DND-41 (cell line): ENCODE measurements at regions not wholly inside any gene's neighbourhood (a gene's known extent, or its start where the extent isn't known, plus 50 kb on each side); places are given as distances from the start of the nearest gene placed in this dataset.

Source experiments
- ATAC-seq: fragments of 200-7000 bp; cut with Tn5 transposase; 3 replicates; pipeline ENCODE4 v1.9.1; 2021; ENCODE audit warnings: low read depth; ENCODE audit not compliant: insufficient read depth
- DNase-seq: peaks from one replicate; pipeline ENCODE4 v3.0.0-alpha.2; 2020
- H2AFZ ChIP-seq: 2 replicates; pipeline ENCODE4 v1.6.0; 2012; ENCODE audit warnings: low read depth, low read length
- H3K27ac ChIP-seq: 2 replicates; pipeline ENCODE4 v1.5.1; 2012; ENCODE audit warnings: low read length, inconsistent platforms
- H3K27me3 ChIP-seq: fragments of 200-600 bp; sonication (generic); 2 replicates; pipeline ENCODE4 v1.6.0; 2012; ENCODE audit warnings: low read length, mild to moderate bottlenecking, inconsistent platforms; ENCODE audit not compliant: insufficient read depth, poor library complexity
- H3K36me3 ChIP-seq: 2 replicates; pipeline ENCODE4 v1.5.1; 2012; ENCODE audit warnings: low read length, inconsistent platforms; ENCODE audit not compliant: insufficient read depth
- H3K4me1 ChIP-seq: 2 replicates; pipeline ENCODE4 v1.5.1; 2012; ENCODE audit warnings: mild to moderate bottlenecking, low read length; ENCODE audit not compliant: insufficient read depth
- H3K4me2 ChIP-seq: 2 replicates; pipeline ENCODE4 v1.6.0; 2012; ENCODE audit warnings: mild to moderate bottlenecking, moderate library complexity, low read length, inconsistent platforms; ENCODE audit not compliant: insufficient read depth
- H3K4me3 ChIP-seq, 2 experiments: fragments of 200-600 bp in 1 of 2; shearing (Covaris generic) in 1 of 2; 2 replicates each; pipeline ENCODE4 v1.5.1; 2012 to 2016; ENCODE audit warnings: inconsistent platforms in 2 of 2, low read length in 2 of 2, mild to moderate bottlenecking in 2 of 2, low read depth in 1 of 2, moderate library complexity in 1 of 2
- H3K79me2 ChIP-seq: 2 replicates; pipeline ENCODE4 v1.6.0; 2012; ENCODE audit warnings: low read length, inconsistent platforms; ENCODE audit not compliant: insufficient read depth
- H3K9ac ChIP-seq: 2 replicates; pipeline ENCODE4 v1.6.0; 2012; ENCODE audit warnings: low read depth, mild to moderate bottlenecking, inconsistent platforms, low read length, moderate library complexity
- H3K9me3 ChIP-seq: 2 replicates; pipeline ENCODE4 v1.5.1; 2012; ENCODE audit warnings: low read length, moderate library complexity, mild to moderate bottlenecking, inconsistent platforms; ENCODE audit not compliant: insufficient read depth, severe bottlenecking
- H4K20me1 ChIP-seq: 2 replicates; pipeline ENCODE4 v1.6.0; 2012; ENCODE audit warnings: low read length; ENCODE audit not compliant: insufficient read depth
- EZH2 ChIP-seq: IDR thresholded peaks from 3 replicates; pipeline ENCODE4 v1.6.1; 2012; ENCODE audit warnings: borderline replicate concordance, low read depth, mild to moderate bottlenecking, moderate library complexity, low read length, inconsistent platforms; ENCODE audit not compliant: severe bottlenecking
- TF ChIP-seq, protein P1 (sequence below): IDR thresholded peaks from 2 replicates; pipeline ENCODE4 v1.5.1; 2012; ENCODE audit warnings: borderline replicate concordance, low read length, moderate library complexity, mild to moderate bottlenecking; ENCODE audit not compliant: poor library complexity, severe bottlenecking; ENCODE audit errors: extremely low read depth

DNA sequence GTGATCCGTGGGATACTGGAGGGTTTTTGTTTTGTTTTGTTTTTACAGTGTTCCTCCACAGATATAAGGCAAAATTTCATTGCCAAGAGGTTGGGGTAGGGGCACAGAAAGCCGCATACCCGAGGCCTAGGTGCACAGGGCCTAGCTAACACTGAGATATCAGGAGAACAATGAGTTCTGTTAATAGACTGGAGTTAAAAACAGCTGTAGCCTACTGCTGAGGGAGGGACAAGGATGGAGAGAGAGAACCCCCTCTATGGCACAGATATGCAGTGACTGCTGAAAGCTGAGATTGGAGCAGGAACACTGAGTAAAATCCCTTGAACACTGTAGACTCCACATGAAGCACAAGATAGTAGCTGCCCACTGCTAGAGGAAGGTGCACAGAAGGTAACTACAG lies 53.1 kb upstream of the MAP3K13 start:
- H3K79me2 ChIP-seq, result no peaks in the 10 kb centered on the region
- no peak for ATAC-seq
- no peaks in the 10 kb centered on the region for H3K27me3 ChIP-seq
- H3K27ac ChIP-seq, result no peak overlapping the region
- H3K9ac ChIP-seq, result no peak overlapping the region
- no peaks in the 10 kb centered on the region for H3K9me3 ChIP-seq
- DNase-seq, result no peak
- TF ChIP-seq, protein P1, sequence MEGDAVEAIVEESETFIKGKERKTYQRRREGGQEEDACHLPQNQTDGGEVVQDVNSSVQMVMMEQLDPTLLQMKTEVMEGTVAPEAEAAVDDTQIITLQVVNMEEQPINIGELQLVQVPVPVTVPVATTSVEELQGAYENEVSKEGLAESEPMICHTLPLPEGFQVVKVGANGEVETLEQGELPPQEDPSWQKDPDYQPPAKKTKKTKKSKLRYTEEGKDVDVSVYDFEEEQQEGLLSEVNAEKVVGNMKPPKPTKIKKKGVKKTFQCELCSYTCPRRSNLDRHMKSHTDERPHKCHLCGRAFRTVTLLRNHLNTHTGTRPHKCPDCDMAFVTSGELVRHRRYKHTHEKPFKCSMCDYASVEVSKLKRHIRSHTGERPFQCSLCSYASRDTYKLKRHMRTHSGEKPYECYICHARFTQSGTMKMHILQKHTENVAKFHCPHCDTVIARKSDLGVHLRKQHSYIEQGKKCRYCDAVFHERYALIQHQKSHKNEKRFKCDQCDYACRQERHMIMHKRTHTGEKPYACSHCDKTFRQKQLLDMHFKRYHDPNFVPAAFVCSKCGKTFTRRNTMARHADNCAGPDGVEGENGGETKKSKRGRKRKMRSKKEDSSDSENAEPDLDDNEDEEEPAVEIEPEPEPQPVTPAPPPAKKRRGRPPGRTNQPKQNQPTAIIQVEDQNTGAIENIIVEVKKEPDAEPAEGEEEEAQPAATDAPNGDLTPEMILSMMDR, result no peak
- no peak for TF ChIP-seq EZH2
- no peak overlapping the region for H3K4me2 ChIP-seq
- H3K36me3 ChIP-seq, result no peaks in the 10 kb centered on the region
- no peak overlapping the region for H2AFZ ChIP-seq
- no peaks in the 10 kb centered on the region for H4K20me1 ChIP-seq
- H3K4me1 ChIP-seq, result no peaks in the 10 kb centered on the region
- H3K4me3 ChIP-seq, result no peak overlapping the region

GRCh38 chr3:185311991-185312390 lies 50.9 kb upstream of the MAP3K13 start:
- H3K4me3 ChIP-seq, result no peak overlapping the region
- no peak overlapping the region for H2AFZ ChIP-seq
- H3K9ac ChIP-seq, result no peak overlapping the region
- H3K27ac ChIP-seq, result no peak overlapping the region
- H3K9me3 ChIP-seq, result no peaks in the 10 kb centered on the region
- DNase-seq, result no peak
- TF ChIP-seq EZH2, result no peak
- TF ChIP-seq, protein P1, result no peak
- no peaks in the 10 kb centered on the region for H3K27me3 ChIP-seq
- no peak overlapping the region for H3K4me2 ChIP-seq
- no peaks in the 10 kb centered on the region for H3K79me2 ChIP-seq
- H4K20me1 ChIP-seq, result no peaks in the 10 kb centered on the region
- ATAC-seq, result no peak
- H3K4me1 ChIP-seq, result no peaks in the 10 kb centered on the region
- no peaks in the 10 kb centered on the region for H3K36me3 ChIP-seq
